H9 (cell line): ENCODE measurements at regions not wholly inside any gene's neighbourhood (a gene's known extent, or its start where the extent isn't known, plus 50 kb on each side); places are given as distances from the start of the nearest gene placed in this dataset.

Source experiments
- DNase-seq: peaks from one replicate; pipeline ENCODE4 v3.0.0-alpha.2; 2017
- H2AFZ ChIP-seq: one replicate; pipeline ENCODE4 v1.6.1; 2013; ENCODE audit warnings: mild to moderate bottlenecking, low read length, control low read depth, moderate library complexity
- H2AK5ac ChIP-seq: 2 replicates; pipeline ENCODE4 v1.6.1; 2013; ENCODE audit warnings: low read length, control low read depth, mixed read lengths; ENCODE audit not compliant: insufficient read length
- H2BK120ac ChIP-seq: one replicate; pipeline ENCODE4 v1.6.1; 2013; ENCODE audit warnings: low read depth, mild to moderate bottlenecking, low read length, control low read depth, inconsistent platforms; ENCODE audit not compliant: poor library complexity, severe bottlenecking
- H2BK12ac ChIP-seq: 2 replicates; pipeline ENCODE4 v1.6.1; 2013; ENCODE audit warnings: low read length, control low read depth, mixed read lengths, low read depth; ENCODE audit not compliant: insufficient read length
- H2BK15ac ChIP-seq: 2 replicates; pipeline ENCODE4 v1.6.1; 2013; ENCODE audit warnings: low read depth, low read length, control low read depth
- H2BK20ac ChIP-seq: one replicate; pipeline ENCODE4 v1.6.1; 2013; ENCODE audit warnings: low read depth, mild to moderate bottlenecking, low read length, control low read depth, inconsistent platforms; ENCODE audit not compliant: poor library complexity, severe bottlenecking
- H2BK5ac ChIP-seq: 2 replicates; pipeline ENCODE4 v1.6.1; 2013; ENCODE audit warnings: low read length, control low read depth, mixed read lengths; ENCODE audit not compliant: insufficient read length
- H3K14ac ChIP-seq: 2 replicates; pipeline ENCODE4 v1.6.1; 2013; ENCODE audit warnings: low read length, control low read depth; ENCODE audit not compliant: insufficient read depth
- H3K18ac ChIP-seq: 2 replicates; pipeline ENCODE4 v1.6.1; 2013; ENCODE audit warnings: low read depth, mild to moderate bottlenecking, mixed read lengths, low read length, control low read depth; ENCODE audit not compliant: insufficient read length
- H3K23ac ChIP-seq: 2 replicates; pipeline ENCODE4 v1.6.1; 2013; ENCODE audit warnings: low read length, control low read depth, mixed read lengths, low read depth; ENCODE audit not compliant: insufficient read length
- H3K23me2 ChIP-seq: 2 replicates; pipeline ENCODE4 v1.6.1; 2013; ENCODE audit warnings: low read depth, mild to moderate bottlenecking, mixed read lengths, low read length, control low read depth; ENCODE audit not compliant: insufficient read length, poor library complexity, severe bottlenecking
- H3K27ac ChIP-seq: 2 replicates; pipeline ENCODE4 v1.5.1; 2013; ENCODE audit warnings: low read length, control low read depth, mixed read lengths, low read depth; ENCODE audit not compliant: insufficient read length
- H3K27me3 ChIP-seq: 2 replicates; pipeline ENCODE4 v1.6.1; 2013; ENCODE audit warnings: low read length, control low read depth, inconsistent platforms; ENCODE audit not compliant: insufficient read depth
- H3K4ac ChIP-seq: 2 replicates; pipeline ENCODE4 v1.6.1; 2013; ENCODE audit warnings: low read depth, mild to moderate bottlenecking, control low read depth, inconsistent platforms, low read length, moderate library complexity
- H3K4me1 ChIP-seq: 2 replicates; pipeline ENCODE4 v1.6.1; 2013; ENCODE audit warnings: low read length, control low read depth, inconsistent platforms; ENCODE audit not compliant: insufficient read depth
- H3K4me2 ChIP-seq: 2 replicates; pipeline ENCODE4 v1.6.1; 2013; ENCODE audit warnings: low read length, control low read depth, mixed read lengths; ENCODE audit not compliant: insufficient read length, insufficient read depth
- H3K56ac ChIP-seq: 2 replicates; pipeline ENCODE4 v1.6.1; 2013; ENCODE audit warnings: low read depth, mild to moderate bottlenecking, mixed read lengths, low read length, control low read depth; ENCODE audit not compliant: insufficient read length
- H3K79me1 ChIP-seq: 2 replicates; pipeline ENCODE4 v1.6.1; 2013; ENCODE audit warnings: low read depth, mild to moderate bottlenecking, moderate library complexity, low read length, control low read depth, inconsistent platforms; ENCODE audit not compliant: insufficient read depth, poor library complexity, severe bottlenecking
- H3K79me2 ChIP-seq: 2 replicates; pipeline ENCODE4 v1.6.1; 2013; ENCODE audit warnings: low read length, control low read depth, inconsistent platforms; ENCODE audit not compliant: insufficient read depth
- H3K9ac ChIP-seq: 2 replicates; pipeline ENCODE4 v1.6.1; 2013; ENCODE audit warnings: low read length, control low read depth, mixed read lengths; ENCODE audit not compliant: insufficient read length; ENCODE audit errors: extremely low read depth
- H3K9me3 ChIP-seq: one replicate; pipeline ENCODE4 v1.6.1; 2013; ENCODE audit warnings: low read depth, low read length, inconsistent platforms; ENCODE audit not compliant: control insufficient read depth
- H3T11ph ChIP-seq: one replicate; pipeline ENCODE4 v1.6.1; 2013; ENCODE audit warnings: mild to moderate bottlenecking, low read length, control low read depth, inconsistent platforms
- H4K20me1 ChIP-seq: one replicate; pipeline ENCODE4 v1.6.1; 2013; ENCODE audit not compliant: control insufficient read depth, insufficient read length, insufficient read depth
- H4K5ac ChIP-seq: 2 replicates; pipeline ENCODE4 v1.6.1; 2013; ENCODE audit warnings: low read depth, mild to moderate bottlenecking, mixed read lengths, low read length, control low read depth; ENCODE audit not compliant: insufficient read length
- H4K8ac ChIP-seq: replicated peaks from 2 replicates; pipeline ENCODE4 v1.6.1; 2013; ENCODE audit warnings: low read length, control low read depth, mixed read lengths, low read depth; ENCODE audit not compliant: insufficient read length
- H4K91ac ChIP-seq: 2 replicates; pipeline ENCODE4 v1.6.1; 2013; ENCODE audit warnings: low read depth, mild to moderate bottlenecking, moderate library complexity, mixed read lengths, low read length, control low read depth; ENCODE audit not compliant: insufficient read length
- H3K27ac Mint-ChIP-seq, 3 experiments: 2 replicates in 2 of 3; 3 replicates in 1 of 3; pipeline ENCODE4 v1.8.0; 2020 to 2021; ENCODE audit warnings: mixed read lengths in 3 of 3, mild to moderate bottlenecking in 1 of 3, moderate library complexity in 1 of 3
- H3K27me3 Mint-ChIP-seq: 2 replicates; pipeline ENCODE4 v1.8.0; 2021; ENCODE audit warnings: low read depth, mild to moderate bottlenecking, moderate library complexity, mixed read lengths
- H3K36me3 Mint-ChIP-seq, 3 experiments: 2 replicates in 2 of 3; 3 replicates in 1 of 3; pipeline ENCODE4 v1.8.0; 2020 to 2021; ENCODE audit warnings: low read depth in 3 of 3, mixed read lengths in 3 of 3; ENCODE audit not compliant: insufficient read depth in 1 of 3
- H3K4me1 Mint-ChIP-seq, 2 experiments: 2 replicates each; pipeline ENCODE4 v1.8.0; 2020; ENCODE audit warnings: mixed read lengths in 2 of 2
- H3K4me3 Mint-ChIP-seq, 2 experiments: 2 replicates in 1 of 2; 3 replicates in 1 of 2; pipeline ENCODE4 v1.8.0; 2020 to 2021; ENCODE audit warnings: mild to moderate bottlenecking in 2 of 2, mixed read lengths in 2 of 2, moderate library complexity in 1 of 2
- H3K9me3 Mint-ChIP-seq, 2 experiments: 2 replicates in 1 of 2; 3 replicates in 1 of 2; pipeline ENCODE4 v1.8.0; 2020; ENCODE audit warnings: mild to moderate bottlenecking in 2 of 2, mixed read lengths in 2 of 2, moderate library complexity in 1 of 2
- CTCF ChIP-seq: fragments of 200-600 bp; sonication (generic); conservative IDR thresholded peaks from 3 replicates; pipeline ENCODE4 v1.8.0; 2021; ENCODE audit warnings: antibody characterized with exemption, mild to moderate bottlenecking
- WGBS: extraction: QIAGEN DNeasy Blood & Tissue Kit; methylation state at CpG from one replicate; pipeline ENCODE4 v1.1.7; 2013; ENCODE audit warnings: missing lambda C conversion rate, low lambda C conversion rate, mixed read lengths; ENCODE audit not compliant: insufficient read length; ENCODE audit errors: extremely low coverage; 5-methylcytosine and 5-hydroxymethylcytosine counted together

GRCh38 chrX:118257781-118258180 is 88.1 kb upstream of the WDR44 start:
- no peak overlapping the region for H2BK15ac ChIP-seq
- H3K9ac ChIP-seq = no peak overlapping the region
- H2BK20ac ChIP-seq = no peak overlapping the region
- no peaks in the 10 kb centered on the region for H4K20me1 ChIP-seq
- no peaks in the 10 kb centered on the region for H3K4me1 ChIP-seq
- H3K18ac ChIP-seq = no peak overlapping the region
- Mint-ChIP-seq H3K9me3 (peaks cover 0 to 47% of the 10 kb centered on the region in 2 experiments; a peak in 3 of 5 replicates), H3K36me3 (no peaks in the 10 kb centered on the region), H3K27ac (no peak overlapping the region), H3K27me3 (no peaks in the 10 kb centered on the region; the same call in 1 of the 2 replicates), H3K4me3 (no peak overlapping the region), H3K4me1 (peaks cover 3% of the 10 kb centered on the region in 2 experiments; a peak in 3 of 4 replicates)
- H4K5ac ChIP-seq = no peak overlapping the region
- H3K9me3 ChIP-seq = peaks cover 11% of the 10 kb centered on the region
- no peaks in the 10 kb centered on the region for H3K27me3 ChIP-seq
- no peak overlapping the region for H2AFZ ChIP-seq
- H2BK5ac ChIP-seq = no peak overlapping the region
- H3K79me2 ChIP-seq = no peaks in the 10 kb centered on the region
- no peak overlapping the region for H3K4ac ChIP-seq
- H3K23ac ChIP-seq = no peak overlapping the region
- no peak overlapping the region for H4K8ac ChIP-seq
- H2BK12ac ChIP-seq = no peak overlapping the region
- no peak overlapping the region for H2AK5ac ChIP-seq
- H2BK120ac ChIP-seq = no peak overlapping the region
- H3K56ac ChIP-seq = no peak overlapping the region
- H3K27ac ChIP-seq = no peak overlapping the region
- no peak overlapping the region for H3T11ph ChIP-seq
- no peak for TF ChIP-seq CTCF
- H3K79me1 ChIP-seq = no peaks in the 10 kb centered on the region
- no peak for DNase-seq
- WGBS = no CpG with 5 or more reads among the region's 4 CpGs
- no peak overlapping the region for H4K91ac ChIP-seq
- H3K14ac ChIP-seq = no peak overlapping the region
- H3K23me2 ChIP-seq = no peaks in the 10 kb centered on the region
- no peak overlapping the region for H3K4me2 ChIP-seq
